GM21723 (cell line): ENCODE measurements at regions not wholly inside any gene's neighbourhood (a gene's known extent, or its start where the extent isn't known, plus 50 kb on each side); places are given as distances from the start of the nearest gene placed in this dataset.
"Not testable (repeated sequence)": the region's sequence is repeated elsewhere in the genome, so short reads cannot be mapped to it uniquely, and the experiment has no call there.

Experiments used
- ATAC-seq: cut with Tn5 transposase; IDR thresholded peaks from one replicate; pipeline ENCODE4 v1.9.1; 2021; ENCODE audit warnings: mild to moderate bottlenecking, moderate library complexity; ENCODE audit not compliant: unreplicated experiment

- no peak for ATAC-seq
These were observed 116.5 kb downstream of the TTC6 start for GRCh38 chr14:37711831-37712475.

GRCh38 chr14:37712476-37712860 lies 117.0 kb downstream of the TTC6 start:
- ATAC-seq, result not testable (repeated sequence)

- ATAC-seq, result no peak
These were observed 117.6 kb downstream of the TTC6 start for GRCh38 chr14:37712976-37713431.

- ATAC-seq, result no peak
These were observed 124.7 kb downstream of the TTC6 start for GRCh38 chr14:37720131-37720530.

- no peak for ATAC-seq
These were observed 126.7 kb downstream of the TTC6 start for GRCh38 chr14:37721976-37722659.

GRCh38 chr14:37723515-37723914 lies 128.1 kb downstream of the TTC6 start:
- ATAC-seq, result no peak

- ATAC-seq, result no peak
These were observed 131.3 kb downstream of the TTC6 start for GRCh38 chr14:37726708-37727107.

- ATAC-seq, result no peak
These were observed 133.8 kb downstream of the TTC6 start for GRCh38 chr14:37729218-37729617.

GRCh38 chr14:37731094-37731493 lies 135.7 kb downstream of the TTC6 start:
- no peak for ATAC-seq

GRCh38 chr14:37745657-37746056 lies 150.2 kb downstream of the TTC6 start:
- no peak for ATAC-seq

- ATAC-seq, result no peak
These were observed 150.9 kb downstream of the TTC6 start for GRCh38 chr14:37746140-37746832.

GRCh38 chr14:37753459-37753858 lies 158.0 kb downstream of the TTC6 start:
- no peak for ATAC-seq

- ATAC-seq, result not testable (repeated sequence)
These were observed 164.8 kb downstream of the TTC6 start for GRCh38 chr14:37760275-37760674.

GRCh38 chr14:37763266-37763665 lies 167.8 kb downstream of the TTC6 start:
- ATAC-seq, result no peak

- ATAC-seq, result not testable (repeated sequence)
These were observed 176.9 kb downstream of the TTC6 start for GRCh38 chr14:37772283-37772682.

GRCh38 chr14:37776791-37777499 lies 181.5 kb downstream of the TTC6 start:
- ATAC-seq, result no peak

- ATAC-seq, result no peak
These were observed 182.9 kb downstream of the TTC6 start for GRCh38 chr14:37778135-37778943.

- ATAC-seq, result no peak
These were observed 184.1 kb downstream of the TTC6 start for GRCh38 chr14:37779480-37779879.

- not testable (repeated sequence) for ATAC-seq
These were observed 185.3 kb downstream of the TTC6 start for GRCh38 chr14:37780731-37781130.

- not testable (repeated sequence) for ATAC-seq
These were observed 188.9 kb downstream of the TTC6 start for GRCh38 chr14:37784203-37784826.
